ENCODE measurements at regions not wholly inside any gene's neighbourhood (a gene's known extent, or its start where the extent isn't known, plus 50 kb on each side); places are given as distances from the start of the nearest gene placed in this dataset.
A peak's percentile ranks its signal among the peaks of the same experiment; 100 is the strongest.

- DNase-seq (ENCODE audit: low read depth, low spot score) = no peak
- TF ChIP-seq CTCF (IDR thresholded peaks at IDR 0.05; ENCODE audit: low read depth, low read length) = no peak
- no peak overlapping the region for H3K4me3 ChIP-seq (ENCODE audit: low read depth, low read length)
- in situ Hi-C loops (cut with HindIII; ENCODE audit: low sequenced_read_pairs) = no loop called here
Measured at GRCh38 chr9:105884416-105884815, 190.1 kb downstream of the TMEM38B start.

GRCh38 chr9:105886136-105886535, 191.8 kb downstream of the TMEM38B start:
- in situ Hi-C loops (cut with HindIII; ENCODE audit: low sequenced_read_pairs) = no loop called here
- no peak for DNase-seq (ENCODE audit: low read depth, low spot score)
- H3K4me3 ChIP-seq (ENCODE audit: low read depth, low read length) = no peak overlapping the region
- TF ChIP-seq CTCF (IDR thresholded peaks at IDR 0.05; ENCODE audit: low read depth, low read length) = no peak

GRCh38 chr9:105887679-105888078, 193.3 kb downstream of the TMEM38B start:
- TF ChIP-seq CTCF (IDR thresholded peaks at IDR 0.05; ENCODE audit: low read depth, low read length) = no peak
- in situ Hi-C loops (cut with HindIII; ENCODE audit: low sequenced_read_pairs) = no loop called here
- no peak for DNase-seq (ENCODE audit: low read depth, low spot score)
- H3K4me3 ChIP-seq (ENCODE audit: low read depth, low read length) = no peak overlapping the region

GRCh38 chr9:105890046-105890822, 195.9 kb downstream of the TMEM38B start:
- H3K4me3 ChIP-seq (ENCODE audit: low read depth, low read length) = no peak overlapping the region
- DNase-seq (ENCODE audit: low read depth, low spot score) = peak; percentile 54
- no peak for TF ChIP-seq CTCF (IDR thresholded peaks at IDR 0.05; ENCODE audit: low read depth, low read length)
- in situ Hi-C loops (cut with HindIII; ENCODE audit: low sequenced_read_pairs) = no loop called here

GRCh38 chr9:105900123-105900522, 205.8 kb downstream of the TMEM38B start:
- DNase-seq (ENCODE audit: low read depth, low spot score) = no peak
- H3K4me3 ChIP-seq (ENCODE audit: low read depth, low read length) = no peak overlapping the region
- in situ Hi-C loops (cut with HindIII; ENCODE audit: low sequenced_read_pairs) = no loop called here
- TF ChIP-seq CTCF (IDR thresholded peaks at IDR 0.05; ENCODE audit: low read depth, low read length) = no peak

GRCh38 chr9:105901514-105902109, 207.3 kb downstream of the TMEM38B start:
- DNase-seq (ENCODE audit: low read depth, low spot score) = peak; percentile 46
- H3K4me3 ChIP-seq (ENCODE audit: low read depth, low read length) = no peak overlapping the region
- in situ Hi-C loops (cut with HindIII; ENCODE audit: low sequenced_read_pairs) = no loop called here
- TF ChIP-seq CTCF (IDR thresholded peaks at IDR 0.05; ENCODE audit: low read depth, low read length) = peak; percentile 75

Measured in astrocyte of the spinal cord (primary cell).